ENCODE measurements at regions not wholly inside any gene's neighbourhood (a gene's known extent, or its start where the extent isn't known, plus 50 kb on each side); places are given as distances from the start of the nearest gene placed in this dataset.

DNA sequence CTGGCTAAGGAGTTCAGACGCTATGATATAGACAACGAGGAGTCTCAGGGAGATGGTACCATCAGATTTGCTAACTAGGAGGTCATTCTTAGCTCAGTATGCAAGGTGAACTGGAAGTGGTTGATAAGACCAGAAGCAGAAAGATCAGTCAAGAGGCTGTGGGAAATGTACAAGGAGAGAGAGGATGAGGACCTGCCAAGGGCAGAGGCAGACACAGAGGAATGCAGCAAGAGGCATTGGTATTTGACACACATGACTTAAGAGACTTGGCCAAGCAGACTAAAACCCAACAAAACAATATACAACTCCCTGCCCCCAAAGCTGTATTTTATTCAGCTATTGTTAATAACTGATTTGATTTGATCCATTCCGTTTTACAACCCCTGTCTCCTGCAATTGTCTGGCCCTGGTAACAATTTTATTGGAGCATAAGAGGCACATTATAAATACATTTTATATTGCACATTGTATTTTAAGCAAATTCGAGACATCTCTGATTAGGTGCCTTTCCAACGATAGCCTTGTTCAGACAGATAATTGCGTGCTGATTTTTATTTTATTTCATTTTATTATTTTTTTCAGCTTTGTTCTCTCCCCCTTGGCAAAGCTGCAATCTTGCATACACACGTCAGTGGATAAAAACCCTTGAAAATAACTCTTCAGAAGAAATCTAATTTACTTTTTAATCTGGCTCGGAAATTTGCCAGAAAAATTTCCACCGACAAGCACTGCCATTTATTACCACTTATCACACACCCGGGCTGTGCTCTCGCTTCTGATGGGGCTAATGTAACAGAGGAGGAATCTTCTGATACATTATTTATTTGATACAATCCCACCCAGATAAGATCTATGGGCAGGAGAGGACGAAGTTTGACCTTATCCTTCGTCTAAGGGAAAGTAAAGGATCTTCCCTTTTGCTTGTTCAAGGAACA, 237.8 kb downstream of the NXPE2 start:
- Mint-ChIP-seq H3K27me3 (peaks cover 4% of the 10 kb centered on the region), H3K36me3 (no peaks in the 10 kb centered on the region), H3K4me1 (no peaks in the 10 kb centered on the region), H3K9me3 (peaks cover 6% of the 10 kb centered on the region), H3K4me3 (no peak overlapping the region), H3K27ac (no peak overlapping the region)
- ATAC-seq (ENCODE audit: low read depth) (no peak), DNase-seq (ENCODE audit: low spot score in 2 of 2) (no peak)

- Mint-ChIP-seq H3K27me3 (peaks cover 4% of the 10 kb centered on the region), H3K9me3 (peaks cover 2% of the 10 kb centered on the region), H3K4me3 (no peak overlapping the region), H3K27ac (no peak overlapping the region), H3K4me1 (no peaks in the 10 kb centered on the region), H3K36me3 (no peaks in the 10 kb centered on the region)
- DNase-seq (ENCODE audit: low spot score in 2 of 2) (no peak), ATAC-seq (ENCODE audit: low read depth) (no peak)
These were observed 240.0 kb downstream of the NXPE2 start for GRCh38 chr11:114918286-114918685.

- ATAC-seq (ENCODE audit: low read depth) (no peak), DNase-seq (ENCODE audit: low spot score in 2 of 2) (no peak)
- Mint-ChIP-seq H3K27ac (no peak overlapping the region), H3K36me3 (no peaks in the 10 kb centered on the region), H3K4me3 (no peak overlapping the region), H3K27me3 (peaks cover 1% of the 10 kb centered on the region), H3K9me3 (peaks cover 3% of the 10 kb centered on the region), H3K4me1 (no peaks in the 10 kb centered on the region)
These were observed 243.4 kb downstream of the NXPE2 start for GRCh38 chr11:114921697-114922096.

DNA sequence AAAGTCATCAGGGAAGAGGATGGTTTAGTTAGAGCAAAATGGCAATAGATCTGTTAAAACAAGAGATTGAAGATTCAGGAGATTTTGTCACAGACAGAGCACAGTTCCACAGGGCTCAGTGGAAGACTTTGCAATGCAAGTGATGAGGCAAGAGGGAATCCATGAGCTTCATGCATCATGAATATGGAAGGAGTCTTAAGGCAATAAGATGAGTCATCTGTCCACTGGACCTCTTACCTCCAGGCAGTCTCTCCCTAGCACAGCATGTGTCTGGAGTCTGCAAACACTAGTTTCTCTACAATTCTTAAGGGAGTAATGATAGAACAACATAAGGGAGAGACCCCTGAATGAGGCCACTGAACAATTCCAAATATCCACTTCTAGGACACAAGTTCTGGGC, 245.7 kb downstream of the NXPE2 start:
- DNase-seq (ENCODE audit: low spot score in 2 of 2) (no peak), ATAC-seq (ENCODE audit: low read depth) (no peak)
- no peaks in the 10 kb centered on the region for H3K36me3 Mint-ChIP-seq
- no peak overlapping the region for H3K27ac Mint-ChIP-seq
- H3K9me3 Mint-ChIP-seq = peaks cover 4% of the 10 kb centered on the region
- H3K4me3 Mint-ChIP-seq = no peak overlapping the region
- no peaks in the 10 kb centered on the region for H3K4me1 Mint-ChIP-seq
- peaks cover 1% of the 10 kb centered on the region for H3K27me3 Mint-ChIP-seq

DNA sequence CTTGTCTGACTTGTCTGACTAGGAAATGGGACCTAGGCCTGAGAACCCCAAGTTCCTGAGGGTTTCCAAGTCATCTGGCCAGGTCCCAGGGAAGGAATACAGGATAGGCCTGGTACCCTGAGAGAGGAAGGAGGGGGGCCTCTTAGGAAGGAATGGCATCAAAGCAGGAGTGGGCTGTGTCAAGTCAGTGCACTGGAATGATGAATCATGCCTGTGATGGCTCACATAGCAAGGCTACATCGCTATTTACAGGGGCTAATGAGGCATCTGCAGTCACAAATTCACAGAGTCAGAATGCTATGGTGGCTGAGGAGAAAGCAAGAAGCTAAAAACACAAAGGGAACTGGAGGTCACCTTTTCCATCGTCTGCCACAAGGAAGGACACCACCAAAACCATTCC, 247.3 kb downstream of the NXPE2 start:
- H3K4me1 Mint-ChIP-seq = no peaks in the 10 kb centered on the region
- H3K36me3 Mint-ChIP-seq = no peaks in the 10 kb centered on the region
- H3K4me3 Mint-ChIP-seq = no peak overlapping the region
- H3K9me3 Mint-ChIP-seq = peaks cover 4% of the 10 kb centered on the region
- no peak for DNase-seq (ENCODE audit: low spot score in 2 of 2)
- H3K27me3 Mint-ChIP-seq = peaks cover 1% of the 10 kb centered on the region
- H3K27ac Mint-ChIP-seq = no peak overlapping the region
- ATAC-seq (ENCODE audit: low read depth) = no peak

GRCh38 chr11:114928260-114928870, 250.0 kb downstream of the NXPE2 start:
- Mint-ChIP-seq H3K27ac (no peak overlapping the region), H3K36me3 (no peaks in the 10 kb centered on the region)
- no peak for ATAC-seq (ENCODE audit: low read depth)

GRCh38 chr11:114929351-114930000, 251.1 kb downstream of the NXPE2 start:
- DNase-seq (ENCODE audit: low spot score in 2 of 2) (no peak), ATAC-seq (ENCODE audit: low read depth) (no peak)
- Mint-ChIP-seq H3K27me3 (peaks cover 3% of the 10 kb centered on the region), H3K4me3 (no peak overlapping the region), H3K36me3 (no peaks in the 10 kb centered on the region), H3K4me1 (no peaks in the 10 kb centered on the region), H3K9me3 (peaks cover 14% of the 10 kb centered on the region), H3K27ac (no peak overlapping the region)

More at GRCh38 chr11:114928260-114928870, 250.0 kb downstream of the NXPE2 start:
- Mint-ChIP-seq H3K4me3 (no peak overlapping the region), H3K9me3 (peaks cover 11% of the 10 kb centered on the region), H3K27me3 (peaks cover 2% of the 10 kb centered on the region), H3K4me1 (no peaks in the 10 kb centered on the region)
- no peak for DNase-seq (ENCODE audit: low spot score in 2 of 2)

- peaks cover 14% of the 10 kb centered on the region for H3K9me3 Mint-ChIP-seq
- H3K27me3 Mint-ChIP-seq = peaks cover 2% of the 10 kb centered on the region
- no peak for DNase-seq (ENCODE audit: low spot score in 2 of 2)
- no peak overlapping the region for H3K4me3 Mint-ChIP-seq
- no peak for ATAC-seq (ENCODE audit: low read depth)
- H3K27ac Mint-ChIP-seq = no peak overlapping the region
- H3K4me1 Mint-ChIP-seq = no peaks in the 10 kb centered on the region
- peaks cover 2% of the 10 kb centered on the region for H3K36me3 Mint-ChIP-seq
These were observed 260.5 kb downstream of the NXPE2 start for GRCh38 chr11:114938799-114939198.

DNA sequence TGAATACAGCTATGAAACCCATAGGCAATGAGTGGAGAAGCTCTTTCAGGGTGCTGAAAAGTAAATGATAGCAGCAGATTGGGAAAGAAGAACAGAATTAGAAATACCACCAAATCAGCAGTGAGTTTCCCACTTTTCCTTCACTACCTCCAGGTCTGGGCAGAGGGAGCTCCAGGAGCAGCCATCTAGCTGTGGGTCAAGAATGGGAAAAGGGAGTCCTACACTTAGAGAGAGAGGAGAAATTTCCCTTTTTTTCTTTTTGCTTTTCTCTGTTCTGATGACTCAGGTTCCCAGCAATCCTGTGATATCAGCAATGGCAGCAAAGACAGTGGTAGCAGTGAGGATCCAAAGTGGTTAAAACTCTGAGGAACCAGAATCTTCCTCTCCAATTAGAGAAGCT, 263.9 kb downstream of the NXPE2 start:
- Mint-ChIP-seq H3K4me3 (no peak overlapping the region), H3K36me3 (peaks cover 2% of the 10 kb centered on the region), H3K27me3 (no peaks in the 10 kb centered on the region), H3K27ac (no peak overlapping the region), H3K4me1 (no peaks in the 10 kb centered on the region), H3K9me3 (peaks cover 13% of the 10 kb centered on the region)
- DNase-seq (ENCODE audit: low spot score in 2 of 2) (no peak), ATAC-seq (ENCODE audit: low read depth) (no peak)

DNA sequence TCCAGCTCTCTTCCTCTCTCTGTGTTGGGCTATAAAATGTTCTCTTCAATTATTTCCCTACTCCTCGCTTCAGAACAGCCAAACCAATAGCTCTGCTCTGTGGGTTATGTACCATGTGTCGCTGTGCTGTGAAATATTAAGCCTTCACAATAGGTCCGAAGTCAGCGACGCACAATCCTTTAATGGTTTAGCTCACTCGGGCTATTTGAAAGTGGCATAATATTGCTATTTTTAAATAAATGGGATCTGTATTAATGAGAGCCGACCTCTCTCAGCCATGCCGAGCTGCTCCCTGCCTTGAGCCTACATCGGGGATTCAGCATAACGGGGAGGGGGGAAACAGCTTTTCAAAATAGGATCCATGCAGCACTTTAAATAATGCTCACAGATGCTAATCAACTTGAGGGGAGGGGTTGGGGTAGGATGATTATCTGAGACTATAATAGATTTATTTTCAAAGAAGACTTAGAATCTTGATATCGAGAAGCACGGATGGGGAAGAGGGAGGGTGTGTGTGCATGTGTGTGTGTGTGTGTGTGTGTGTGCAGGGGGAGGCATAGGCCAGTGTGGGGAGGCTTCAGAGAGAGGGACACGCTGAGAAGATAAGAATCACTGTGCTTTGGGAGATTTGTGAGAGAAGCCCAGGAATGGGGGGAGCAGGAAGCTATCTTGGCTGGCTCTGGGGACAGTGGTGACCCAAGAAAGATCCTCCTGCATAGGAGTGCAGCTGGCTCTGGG, 271.5 kb downstream of the NXPE2 start:
- Mint-ChIP-seq H3K4me3 (no peak overlapping the region), H3K27me3 (peaks cover 2% of the 10 kb centered on the region), H3K36me3 (no peaks in the 10 kb centered on the region), H3K4me1 (no peaks in the 10 kb centered on the region), H3K9me3 (peaks cover 5% of the 10 kb centered on the region), H3K27ac (no peak overlapping the region)
- ATAC-seq (ENCODE audit: low read depth) = no peak
- no peak for DNase-seq (ENCODE audit: low spot score in 2 of 2)

- no peaks in the 10 kb centered on the region for H3K36me3 Mint-ChIP-seq
- peaks cover 3% of the 10 kb centered on the region for H3K9me3 Mint-ChIP-seq
- ATAC-seq (ENCODE audit: low read depth) = no peak
- no peak overlapping the region for H3K27ac Mint-ChIP-seq
- H3K27me3 Mint-ChIP-seq = peaks cover 5% of the 10 kb centered on the region
- no peaks in the 10 kb centered on the region for H3K4me1 Mint-ChIP-seq
- no peak for DNase-seq (ENCODE audit: low spot score in 2 of 2)
- H3K4me3 Mint-ChIP-seq = no peak overlapping the region
These were observed 274.7 kb downstream of the NXPE2 start for GRCh38 chr11:114953039-114953438.

DNA sequence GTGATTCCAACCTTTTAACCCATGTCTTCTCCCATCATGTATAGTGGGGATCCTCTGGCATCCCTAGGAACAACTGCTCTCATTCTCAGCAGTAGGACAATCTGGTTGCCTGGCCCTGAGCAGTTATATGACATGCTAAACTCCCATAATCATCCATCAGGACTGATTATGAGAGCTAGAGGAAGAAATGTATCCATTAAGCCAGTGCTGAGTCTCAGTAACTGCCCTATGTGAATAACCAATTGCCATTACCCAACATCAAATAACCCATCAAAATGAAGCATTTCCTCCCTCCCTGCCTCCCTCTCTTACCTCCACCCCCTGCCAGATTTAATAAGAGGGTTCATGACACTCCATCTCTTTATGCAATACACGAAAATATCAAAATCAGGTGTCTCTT, 277.6 kb downstream of the NXPE2 start:
- DNase-seq (ENCODE audit: low spot score in 2 of 2) = no peak
- no peak overlapping the region for H3K4me3 Mint-ChIP-seq
- no peaks in the 10 kb centered on the region for H3K36me3 Mint-ChIP-seq
- no peaks in the 10 kb centered on the region for H3K4me1 Mint-ChIP-seq
- H3K27me3 Mint-ChIP-seq = peaks cover 5% of the 10 kb centered on the region
- no peaks in the 10 kb centered on the region for H3K9me3 Mint-ChIP-seq
- ATAC-seq (ENCODE audit: low read depth) = no peak
- H3K27ac Mint-ChIP-seq = no peak overlapping the region

GRCh38 chr11:114956566-114956965, 278.2 kb downstream of the NXPE2 start:
- Mint-ChIP-seq H3K4me3 (no peak overlapping the region), H3K36me3 (no peaks in the 10 kb centered on the region), H3K4me1 (no peaks in the 10 kb centered on the region), H3K27me3 (peaks cover 5% of the 10 kb centered on the region), H3K9me3 (no peaks in the 10 kb centered on the region), H3K27ac (no peak overlapping the region)
- no peak for ATAC-seq (ENCODE audit: low read depth)
- no peak for DNase-seq (ENCODE audit: low spot score in 2 of 2)
